DMS153 treated with DMSO at 0.1 percent for 48 hours (cell line): ENCODE measurements at regions not wholly inside any gene's neighbourhood (a gene's known extent, or its start where the extent isn't known, plus 50 kb on each side); places are given as distances from the start of the nearest gene placed in this dataset.
"Not testable (repeated sequence)": the region's sequence is repeated elsewhere in the genome, so short reads cannot be mapped to it uniquely, and the experiment has no call there.

Source experiments
- DNase-seq: peaks from one replicate; lab custom pipeline; 2025; ENCODE audit not compliant: unreplicated experiment; lab: John Stamatoyannopoulos, UW

DNA sequence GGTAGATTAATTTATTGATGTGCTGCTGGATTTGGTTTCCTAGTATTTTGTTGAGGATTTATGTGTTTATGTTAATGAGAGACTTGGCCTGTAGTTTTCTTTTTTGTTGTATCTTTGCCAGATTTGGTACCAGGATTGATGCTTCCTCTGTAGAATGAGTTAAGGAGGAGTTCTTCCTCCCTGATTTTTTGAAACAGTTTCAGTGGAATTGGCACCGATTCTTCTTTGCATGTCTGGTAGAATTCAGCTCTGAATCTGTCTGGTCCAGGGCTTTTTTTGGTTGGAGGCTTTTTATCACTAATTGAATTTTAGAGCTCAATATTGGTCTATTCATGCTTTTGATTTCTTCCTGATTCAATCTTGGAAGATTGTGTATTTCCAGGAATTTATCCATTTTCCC is 174.0 kb upstream of the NDST4 start:
- DNase-seq = no peak

DNA sequence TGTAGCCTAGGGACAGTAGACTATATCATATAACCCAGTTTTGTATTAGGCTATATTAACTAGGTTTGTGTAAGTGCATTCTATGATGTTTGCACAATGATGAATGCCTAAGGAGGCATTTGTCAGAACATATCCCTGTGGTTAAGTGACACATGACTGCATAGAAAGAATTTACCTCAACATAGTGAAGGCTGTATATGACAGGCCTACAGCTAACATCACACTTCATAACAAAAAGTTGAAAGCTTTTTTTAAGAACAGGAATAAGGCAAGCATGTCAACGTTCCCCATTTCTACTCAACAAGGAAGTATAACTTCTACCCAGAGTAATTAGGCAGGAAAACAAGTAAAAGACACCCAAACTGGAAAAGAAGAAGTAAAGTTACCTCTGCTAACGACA is 165.9 kb upstream of the NDST4 start:
- DNase-seq = no peak

DNA sequence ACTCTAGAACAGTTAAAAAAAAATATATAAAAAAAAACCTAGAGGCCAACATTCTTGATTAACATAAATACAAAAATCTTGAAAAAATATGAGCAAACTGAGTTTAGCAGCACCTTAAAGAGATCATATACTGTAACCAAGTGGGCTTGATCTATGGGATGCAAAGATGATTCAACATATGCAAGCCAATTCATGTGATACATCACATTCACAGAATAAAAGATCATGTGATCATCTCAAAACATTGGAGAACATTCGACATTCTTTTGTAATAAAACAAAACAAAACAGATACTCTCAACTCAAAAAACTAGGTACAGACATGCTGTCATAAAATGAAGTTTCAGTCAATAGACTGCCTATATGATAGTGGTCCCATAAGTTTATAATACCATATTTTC is 165.4 kb upstream of the NDST4 start:
- no peak for DNase-seq

DNA sequence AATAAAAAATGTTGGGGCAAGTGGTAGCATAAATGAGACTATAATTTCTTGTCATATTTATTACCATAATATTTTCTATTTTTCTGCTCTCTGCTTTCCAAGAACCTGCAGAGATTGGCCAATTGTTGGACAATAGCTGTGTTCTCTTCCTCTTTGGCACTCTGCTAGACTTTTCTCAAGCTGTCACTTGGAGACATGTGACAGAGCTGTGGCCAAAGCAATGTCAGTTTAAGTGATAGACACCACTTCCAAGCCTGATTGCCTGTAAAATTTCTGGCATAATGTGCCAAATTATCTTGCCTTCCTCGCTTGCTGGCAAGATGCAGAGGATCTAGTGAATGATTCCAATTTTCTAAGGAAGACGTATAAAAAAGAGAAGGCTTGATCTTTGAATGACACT is 162.2 kb upstream of the NDST4 start:
- DNase-seq = no peak

DNA sequence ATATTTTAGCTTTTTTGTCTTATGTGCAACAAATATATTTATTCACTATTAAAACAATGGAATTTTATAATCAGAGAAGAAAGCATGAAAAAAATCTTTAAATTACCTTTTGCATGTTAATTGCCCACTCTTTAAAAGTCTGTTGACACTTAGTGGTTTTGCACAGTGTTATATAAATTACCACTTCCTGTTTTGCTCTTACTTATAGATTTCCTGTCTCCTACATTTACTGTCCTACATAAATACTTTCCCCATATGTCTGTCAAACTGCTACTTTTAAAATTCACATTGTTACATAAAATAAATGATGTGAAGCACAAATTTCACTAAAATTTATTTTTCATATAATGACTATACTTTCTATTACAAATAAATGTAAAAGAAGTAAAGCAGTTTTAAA is 161.1 kb upstream of the NDST4 start:
- DNase-seq = no peak

DNA sequence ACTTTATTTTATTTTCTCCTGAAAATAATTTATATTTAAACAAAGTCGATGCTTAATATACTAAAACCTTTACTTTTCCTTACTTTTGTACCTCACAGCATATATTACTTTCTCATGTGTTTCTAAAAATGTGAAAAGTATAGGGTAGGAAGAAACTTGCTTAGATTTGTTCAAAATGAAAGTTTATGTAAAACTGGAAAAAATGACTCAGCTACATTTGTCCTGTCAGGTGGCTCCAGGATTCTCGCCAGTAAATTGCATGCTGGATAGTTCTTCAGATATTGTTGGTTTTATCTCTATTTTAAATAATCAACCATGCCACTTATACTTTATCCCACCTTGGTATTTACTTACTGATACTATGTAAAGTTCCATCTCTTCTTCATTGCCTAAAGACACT is 159.2 kb upstream of the NDST4 start:
- no peak for DNase-seq

DNA sequence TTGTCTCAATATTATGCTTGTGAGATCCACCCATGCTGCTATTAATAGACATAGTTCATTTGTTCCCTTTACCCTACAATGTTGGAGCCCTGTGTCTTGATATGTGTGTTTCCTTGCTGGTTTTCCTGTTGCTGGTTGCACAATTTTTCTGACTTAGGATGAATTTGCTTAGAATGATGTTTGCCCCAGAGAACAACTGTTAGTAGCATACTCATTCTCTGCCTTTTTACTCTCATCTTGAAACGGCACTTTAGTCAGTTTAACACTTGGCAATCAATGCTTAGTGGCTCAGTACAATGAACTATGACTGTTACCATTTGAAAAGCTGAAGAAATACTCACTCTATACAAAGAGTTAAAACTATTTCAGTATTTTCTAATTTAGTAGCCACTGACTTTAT is 158.8 kb upstream of the NDST4 start:
- DNase-seq = no peak

DNA sequence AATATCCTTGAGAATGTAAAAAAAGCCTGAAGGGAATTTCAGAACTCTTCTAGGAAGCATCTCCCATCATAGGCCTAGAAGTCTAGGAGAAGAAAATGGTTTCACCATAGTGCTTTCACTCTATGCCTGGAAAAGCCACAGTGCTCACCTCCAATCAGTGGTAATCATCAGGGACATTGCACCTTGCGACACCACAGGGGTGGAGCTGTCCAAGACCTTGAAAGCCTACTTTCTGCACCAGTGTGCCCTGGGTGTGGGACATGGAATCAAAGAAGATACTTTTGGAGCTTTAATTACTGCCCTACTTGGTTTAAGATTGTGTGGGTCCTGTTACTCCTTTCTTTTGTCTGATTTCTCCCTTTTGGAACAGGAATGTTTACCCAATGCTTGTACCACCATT is 146.8 kb upstream of the NDST4 start:
- no peak for DNase-seq

DNA sequence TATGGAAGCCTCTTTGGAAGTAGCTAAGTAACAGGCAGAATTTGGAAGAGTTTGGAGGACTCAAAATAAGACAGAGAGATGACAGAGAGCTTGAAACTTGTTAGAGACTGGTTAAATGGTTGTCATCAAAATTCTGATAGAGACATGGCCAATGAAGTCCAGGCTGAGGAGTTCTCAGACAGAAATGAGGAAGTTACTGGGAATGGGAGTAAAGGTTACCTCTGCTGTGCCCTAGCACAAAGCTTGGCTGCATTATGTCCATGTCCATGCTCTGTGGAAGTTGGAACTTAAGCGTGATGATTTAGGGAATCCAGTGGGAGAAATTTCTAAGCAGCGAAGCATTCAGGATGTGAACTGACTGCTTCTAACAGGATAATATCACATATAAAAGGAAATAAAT is 146.2 kb upstream of the NDST4 start:
- DNase-seq = no peak

DNA sequence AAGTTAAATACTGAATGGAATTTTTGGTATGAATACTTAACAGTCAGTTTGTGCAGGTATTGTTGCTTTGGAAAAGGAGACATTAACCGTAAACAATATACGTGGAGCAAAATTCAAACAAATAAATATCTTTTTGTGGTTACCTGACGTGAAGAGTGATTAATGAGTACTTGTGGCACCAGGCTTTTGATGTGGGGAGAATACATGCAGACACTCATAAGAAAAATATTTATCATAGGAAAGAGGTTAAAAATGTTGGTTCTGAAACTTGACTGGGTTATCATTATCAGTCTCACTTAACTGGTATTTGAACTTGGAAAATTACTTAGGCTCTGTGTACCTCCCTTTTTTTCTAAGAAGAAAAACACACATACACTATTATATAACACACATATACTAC is 136.4 kb upstream of the NDST4 start:
- DNase-seq = no peak

DNA sequence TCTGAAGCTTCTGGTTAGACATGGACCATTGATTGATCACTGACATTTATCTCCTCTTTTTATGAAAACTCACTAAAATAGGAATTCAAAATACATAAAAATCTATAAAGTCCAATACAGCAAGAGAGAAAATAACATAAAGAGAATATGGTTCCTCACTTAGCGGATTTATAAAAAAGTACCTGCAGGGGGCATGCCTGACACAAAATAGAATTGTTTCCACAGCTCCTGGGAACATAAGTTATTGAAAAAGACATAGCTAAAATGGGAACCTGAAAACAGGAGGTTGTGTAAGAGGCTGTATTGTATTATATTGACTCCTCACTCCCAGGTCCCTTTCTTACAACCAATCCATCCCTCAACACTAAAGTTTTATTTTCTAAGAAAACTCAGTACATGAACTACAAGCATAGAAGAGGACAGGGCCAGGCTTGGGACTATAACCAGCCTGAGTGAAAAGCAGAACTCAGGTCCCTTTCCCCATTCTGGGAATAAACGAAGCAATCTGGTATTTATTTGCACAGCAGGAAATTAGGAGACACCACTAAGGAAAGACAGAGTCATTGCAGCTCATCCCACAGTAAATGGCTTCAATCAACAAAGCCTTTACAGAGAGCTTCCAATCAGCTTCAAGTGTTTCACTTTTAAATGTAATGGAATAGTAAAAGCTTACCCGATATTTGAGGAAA is 121.1 kb upstream of the NDST4 start:
- DNase-seq = no peak

DNA sequence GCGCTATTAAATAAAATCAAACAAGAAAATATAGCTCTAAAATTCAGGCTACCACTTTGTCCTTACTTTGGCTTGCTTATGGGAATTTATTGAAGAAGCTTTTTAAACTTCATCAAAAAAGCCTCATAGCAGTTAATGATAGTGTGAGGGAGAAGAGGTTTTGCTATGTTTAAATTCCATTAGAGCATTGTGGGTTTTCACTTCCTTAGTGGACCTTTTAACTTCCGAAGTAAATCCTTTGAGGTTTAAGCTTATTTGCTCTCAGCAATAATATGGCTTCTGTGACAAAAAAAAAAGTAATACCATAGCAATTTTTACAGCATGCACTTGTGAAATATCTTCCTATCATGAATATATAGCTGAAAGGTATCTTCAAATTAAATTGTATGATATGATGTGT is 120.2 kb upstream of the NDST4 start:
- no peak for DNase-seq

DNA sequence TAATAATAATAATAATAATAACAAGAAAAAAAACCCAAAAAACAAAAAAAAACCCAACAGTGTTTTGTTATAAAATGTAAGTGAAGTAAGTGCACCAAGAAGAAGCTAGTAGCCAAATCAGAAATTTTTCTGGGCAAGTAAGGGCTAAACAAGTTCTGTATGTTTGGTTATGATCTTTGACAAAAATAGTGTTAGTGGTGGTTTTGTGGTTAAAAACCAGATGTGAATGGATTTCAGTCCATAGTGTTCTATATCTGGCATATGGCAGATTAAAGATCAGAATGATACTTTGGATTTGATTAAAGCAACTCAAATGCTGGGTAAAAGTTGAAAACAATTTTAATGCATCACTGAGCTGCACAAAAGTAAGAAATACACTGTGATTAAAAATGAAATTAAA is 116.5 kb upstream of the NDST4 start:
- no peak for DNase-seq

DNA sequence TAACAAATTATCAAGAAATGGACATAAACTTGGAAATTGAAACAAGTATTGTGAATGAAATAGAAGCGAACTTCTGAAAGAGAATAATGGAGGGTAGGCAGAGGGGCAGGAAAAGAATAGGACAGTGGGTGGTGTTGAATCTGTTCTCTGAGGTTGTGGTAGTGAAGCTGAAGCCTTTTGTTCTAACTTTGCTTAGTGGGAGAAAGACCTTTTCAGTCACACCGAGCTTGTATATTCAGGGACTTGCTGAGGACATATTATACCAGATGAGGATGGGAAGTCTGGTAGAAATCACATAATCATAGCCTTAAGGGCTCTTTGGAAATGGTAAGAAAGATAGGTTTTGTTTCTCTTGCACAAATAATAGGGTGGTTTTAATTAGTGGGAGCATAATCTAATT is 115.4 kb upstream of the NDST4 start:
- no peak for DNase-seq

DNA sequence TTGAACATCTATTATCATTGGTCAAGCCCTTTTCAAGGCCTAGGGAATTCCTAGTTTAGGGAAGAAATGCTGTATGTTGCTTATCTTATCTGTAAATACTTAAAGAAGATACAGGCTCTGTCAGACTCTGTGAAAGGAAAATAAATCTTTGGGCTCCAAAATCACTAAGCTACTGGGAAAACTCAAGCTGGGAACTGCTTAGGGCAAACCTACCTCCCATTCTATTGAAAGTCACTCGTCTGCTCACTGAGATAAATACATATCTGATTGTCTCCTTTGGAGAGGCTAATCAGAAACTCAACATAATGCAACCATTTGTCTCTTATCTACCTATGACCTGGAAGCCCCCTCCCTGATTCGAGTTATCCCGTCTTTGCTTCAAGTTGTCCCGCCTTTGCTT is 108.6 kb upstream of the NDST4 start:
- DNase-seq = no peak

DNA sequence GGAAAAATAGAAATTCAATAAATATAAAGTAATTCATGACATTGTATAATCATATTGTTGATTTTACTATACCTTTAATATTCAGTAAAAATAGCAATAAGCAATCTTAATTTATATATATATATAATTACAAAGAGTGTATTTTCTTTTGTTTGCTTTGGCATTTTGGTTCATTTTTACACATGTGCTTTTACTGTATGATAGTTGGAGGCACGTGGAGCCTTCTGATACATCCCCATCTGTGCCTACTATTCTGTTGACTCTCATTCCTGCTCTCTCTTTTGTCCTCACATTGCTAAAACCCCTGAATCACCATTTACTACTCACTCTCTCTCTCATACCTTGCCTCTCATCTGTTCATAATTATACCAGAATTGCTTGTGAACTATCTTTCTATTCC is 106.4 kb upstream of the NDST4 start:
- DNase-seq = no peak

DNA sequence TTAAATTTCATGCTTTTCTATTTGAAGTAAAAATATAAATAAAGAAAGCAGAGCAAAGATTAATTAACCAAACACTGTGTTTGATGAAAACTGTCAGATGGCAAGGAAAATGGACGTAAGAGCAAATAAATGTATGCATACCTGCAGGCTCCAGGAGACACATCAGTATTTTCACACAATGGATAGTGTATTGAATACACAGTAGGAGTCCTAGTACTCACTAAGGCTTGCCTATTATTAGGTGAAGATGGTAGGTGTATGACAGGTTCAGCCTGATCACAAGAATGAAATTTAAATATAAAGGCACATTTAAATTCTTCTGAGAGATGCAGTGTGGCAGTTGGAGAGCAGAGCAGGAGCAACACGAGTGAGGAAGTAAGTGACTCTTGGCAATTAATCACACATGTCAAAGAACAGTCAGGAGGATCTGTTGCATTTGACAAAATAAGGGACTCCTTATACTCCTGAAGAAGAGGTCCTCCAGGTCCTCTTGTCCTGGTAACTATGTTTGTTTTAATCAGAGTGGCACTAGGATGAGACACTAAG is 106.0 kb upstream of the NDST4 start:
- DNase-seq = no peak

DNA sequence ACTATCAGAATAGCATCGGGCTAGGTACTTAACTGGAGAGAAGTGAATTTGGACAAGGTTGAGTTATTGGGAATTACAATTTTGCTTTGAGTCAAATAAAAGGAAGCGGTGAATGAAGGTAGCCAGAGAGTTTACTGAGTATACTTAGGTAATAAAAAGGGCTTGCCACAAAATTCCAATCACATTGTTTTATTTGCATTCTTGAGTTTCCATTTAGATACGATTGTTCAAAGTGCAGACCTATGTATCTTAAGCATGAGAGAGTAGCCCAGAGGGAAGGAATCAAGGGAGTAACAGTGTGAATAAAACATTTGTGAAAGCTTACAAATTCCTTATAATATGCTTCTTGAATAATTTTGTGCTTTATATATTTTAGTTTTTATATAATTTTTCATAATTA is 102.5 kb upstream of the NDST4 start:
- DNase-seq = no peak

DNA sequence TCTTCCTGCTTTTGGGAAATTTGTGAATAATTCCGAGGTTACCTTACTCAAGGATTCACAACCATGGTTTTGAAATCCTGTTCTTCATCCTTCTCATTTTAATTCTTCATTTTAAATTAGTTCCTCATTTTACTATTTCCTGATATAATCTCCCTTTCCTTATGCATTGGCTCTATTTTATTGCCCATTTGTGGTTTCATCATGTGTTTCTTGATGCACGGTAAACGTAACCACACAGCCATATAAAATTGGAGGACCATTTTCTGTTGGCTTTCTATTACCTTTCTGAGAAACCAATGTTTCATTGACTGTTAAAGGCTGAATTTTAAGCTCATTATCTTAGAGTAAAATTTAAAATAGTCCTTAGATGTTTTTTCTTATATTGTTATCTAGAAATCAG is 100.3 kb upstream of the NDST4 start:
- DNase-seq = no peak

DNA sequence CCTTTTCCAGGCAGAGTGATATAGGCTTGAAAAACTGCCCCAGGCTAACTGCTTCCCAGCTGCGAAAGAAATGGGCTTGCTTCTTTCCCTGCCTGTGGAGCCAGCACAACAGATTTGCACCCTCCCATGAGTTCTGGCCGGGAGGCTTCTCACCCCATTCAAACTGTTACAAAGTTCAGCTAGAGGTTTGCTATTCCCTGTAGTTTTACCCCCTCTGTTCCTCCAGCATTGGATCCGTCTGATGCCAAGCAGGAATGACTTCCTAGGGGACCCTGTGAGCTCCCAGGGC is 87.6 kb upstream of the NDST4 start:
- no peak for DNase-seq

DNA sequence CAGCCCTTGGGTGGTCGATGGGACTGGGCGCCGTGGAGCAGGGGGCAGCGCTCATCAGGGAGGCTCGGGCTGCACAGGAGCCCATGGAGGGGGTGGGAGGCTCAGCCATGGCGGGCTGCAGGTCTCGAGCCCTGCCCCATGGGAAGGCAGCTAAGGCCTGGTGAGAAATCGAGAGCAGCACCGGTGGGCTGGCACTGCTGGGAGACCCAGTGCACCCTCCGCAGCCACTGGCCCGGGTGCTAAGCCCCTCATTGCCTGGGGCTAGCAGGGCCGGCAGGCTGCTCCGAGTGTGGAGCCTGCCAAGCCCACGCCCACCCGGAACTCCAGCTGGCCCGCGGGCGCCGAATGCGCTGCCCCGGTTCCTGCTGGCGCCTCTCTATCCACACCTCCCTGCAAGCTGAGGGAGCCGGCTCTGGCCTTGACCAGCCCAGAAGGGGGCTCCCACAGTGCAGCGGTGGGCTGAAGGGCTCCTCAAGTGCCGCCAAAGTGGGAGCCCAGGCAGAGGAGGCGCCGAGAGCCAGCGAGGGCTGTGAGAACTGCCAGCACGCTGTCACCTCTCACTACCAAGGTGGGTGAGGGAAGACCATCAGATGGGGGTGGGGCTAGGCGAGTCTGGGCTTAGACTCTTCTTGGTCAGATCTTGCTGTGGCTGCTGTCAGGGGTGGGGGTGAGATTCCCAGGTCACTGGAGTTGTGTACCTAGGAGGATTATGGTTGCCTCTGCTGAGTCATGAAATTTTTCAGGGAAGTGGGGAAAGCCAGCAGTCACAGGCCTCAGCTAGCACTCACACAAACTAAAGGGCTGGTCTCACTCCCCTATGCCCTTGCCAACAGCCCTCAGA is 87.0 kb upstream of the NDST4 start:
- not testable (repeated sequence) for DNase-seq

DNA sequence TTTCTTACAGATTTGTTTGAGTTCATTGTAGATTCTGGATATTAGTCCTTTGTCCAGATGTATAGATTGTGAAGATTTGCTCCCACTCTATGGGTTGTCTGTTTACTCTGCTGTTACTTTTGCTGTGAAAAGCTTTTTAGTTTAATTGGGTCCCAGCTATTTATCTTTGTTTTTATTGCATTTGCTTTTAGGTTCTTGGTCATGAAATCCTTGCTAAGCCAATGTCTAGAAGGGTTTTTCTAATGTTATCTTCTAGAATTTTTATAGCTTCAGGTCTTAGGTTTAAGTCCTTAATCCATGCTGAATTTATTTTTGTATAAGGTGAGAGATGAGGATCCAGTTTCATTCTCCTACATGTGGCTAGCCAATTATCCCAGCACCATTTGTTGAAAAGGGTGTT is 81.2 kb upstream of the NDST4 start:
- not testable (repeated sequence) for DNase-seq

DNA sequence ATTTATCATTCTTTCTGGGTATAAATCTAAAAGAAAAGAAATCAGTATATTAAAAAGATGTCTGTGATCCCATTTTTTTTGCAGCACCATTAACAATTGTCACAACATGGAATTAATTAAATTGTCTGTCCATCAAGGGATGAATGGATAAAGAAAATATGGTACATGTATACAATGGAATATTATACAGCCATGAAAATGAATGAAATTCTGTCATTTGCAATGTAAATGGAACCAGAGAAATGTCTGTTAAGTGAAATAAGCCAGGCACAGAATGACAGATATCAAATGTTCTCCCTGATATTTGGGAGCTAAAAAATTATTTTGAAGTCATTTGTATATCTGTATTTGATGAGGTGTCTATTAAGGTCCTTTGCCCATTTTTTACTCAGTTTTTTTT is 77.1 kb upstream of the NDST4 start:
- DNase-seq = no peak
